ENCODE measurements at regions not wholly inside any gene's neighbourhood (a gene's known extent, or its start where the extent isn't known, plus 50 kb on each side); places are given as distances from the start of the nearest gene placed in this dataset.

DNA sequence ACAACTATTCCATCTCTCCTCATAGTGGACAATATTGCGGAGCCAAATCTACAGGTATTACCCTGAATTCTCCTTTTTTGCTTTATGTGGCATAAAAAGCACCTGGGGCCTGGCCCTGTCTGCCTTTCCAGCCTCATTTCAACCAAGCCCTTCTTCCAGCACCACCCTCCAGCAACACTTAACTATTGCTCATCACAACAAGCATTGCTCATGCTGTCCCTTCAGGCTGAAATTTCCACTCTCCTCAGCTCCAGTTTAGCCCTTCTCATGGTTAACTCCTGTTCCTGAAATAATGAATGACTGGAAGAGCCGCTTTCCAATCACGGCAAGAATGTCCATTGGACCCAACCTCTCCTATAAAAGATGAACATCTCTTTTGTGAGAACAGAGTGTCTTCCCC, 107.4 kb downstream of the P2RY1 start:
- no peak for ATAC-seq
- TF ChIP-seq PPARA (CRISPR knock-in tag; IDR thresholded peaks at IDR 0.05; ENCODE audit: borderline replicate concordance) (no peak), GLIS3 (CRISPR knock-in tag; IDR thresholded peaks at IDR 0.05) (no peak), ZNF565 (CRISPR knock-in tag; conservative IDR thresholded peaks at IDR 0.05; ENCODE audit: low read depth) (no peak), ARNTL (CRISPR knock-in tag; IDR thresholded peaks at IDR 0.05; ENCODE audit: borderline replicate concordance, low read depth) (no peak), ZNF70 (CRISPR knock-in tag; IDR thresholded peaks at IDR 0.05) (no peak), CREB5 (CRISPR knock-in tag; IDR thresholded peaks at IDR 0.05; ENCODE audit: low read depth) (no peak), RARB (CRISPR knock-in tag; IDR thresholded peaks at IDR 0.05) (no peak), SNAI2 (CRISPR knock-in tag; IDR thresholded peaks at IDR 0.05) (no peak), TOX (CRISPR knock-in tag; IDR thresholded peaks at IDR 0.05; ENCODE audit: borderline replicate concordance) (no peak), ISL1 (CRISPR knock-in tag; IDR thresholded peaks at IDR 0.05) (no peak), TCF4 (CRISPR knock-in tag; IDR thresholded peaks at IDR 0.05; ENCODE audit: borderline replicate concordance) (no peak), ZFP3 (CRISPR knock-in tag; IDR thresholded peaks at IDR 0.05) (no peak)

- no peak for ATAC-seq
- TF ChIP-seq PPARA (CRISPR knock-in tag; IDR thresholded peaks at IDR 0.05; ENCODE audit: borderline replicate concordance) (no peak), ARNTL (CRISPR knock-in tag; IDR thresholded peaks at IDR 0.05; ENCODE audit: borderline replicate concordance, low read depth) (no peak), CSDC2 (CRISPR knock-in tag; IDR thresholded peaks at IDR 0.05) (no peak)
- TF ChIP-seq, protein P1, sequence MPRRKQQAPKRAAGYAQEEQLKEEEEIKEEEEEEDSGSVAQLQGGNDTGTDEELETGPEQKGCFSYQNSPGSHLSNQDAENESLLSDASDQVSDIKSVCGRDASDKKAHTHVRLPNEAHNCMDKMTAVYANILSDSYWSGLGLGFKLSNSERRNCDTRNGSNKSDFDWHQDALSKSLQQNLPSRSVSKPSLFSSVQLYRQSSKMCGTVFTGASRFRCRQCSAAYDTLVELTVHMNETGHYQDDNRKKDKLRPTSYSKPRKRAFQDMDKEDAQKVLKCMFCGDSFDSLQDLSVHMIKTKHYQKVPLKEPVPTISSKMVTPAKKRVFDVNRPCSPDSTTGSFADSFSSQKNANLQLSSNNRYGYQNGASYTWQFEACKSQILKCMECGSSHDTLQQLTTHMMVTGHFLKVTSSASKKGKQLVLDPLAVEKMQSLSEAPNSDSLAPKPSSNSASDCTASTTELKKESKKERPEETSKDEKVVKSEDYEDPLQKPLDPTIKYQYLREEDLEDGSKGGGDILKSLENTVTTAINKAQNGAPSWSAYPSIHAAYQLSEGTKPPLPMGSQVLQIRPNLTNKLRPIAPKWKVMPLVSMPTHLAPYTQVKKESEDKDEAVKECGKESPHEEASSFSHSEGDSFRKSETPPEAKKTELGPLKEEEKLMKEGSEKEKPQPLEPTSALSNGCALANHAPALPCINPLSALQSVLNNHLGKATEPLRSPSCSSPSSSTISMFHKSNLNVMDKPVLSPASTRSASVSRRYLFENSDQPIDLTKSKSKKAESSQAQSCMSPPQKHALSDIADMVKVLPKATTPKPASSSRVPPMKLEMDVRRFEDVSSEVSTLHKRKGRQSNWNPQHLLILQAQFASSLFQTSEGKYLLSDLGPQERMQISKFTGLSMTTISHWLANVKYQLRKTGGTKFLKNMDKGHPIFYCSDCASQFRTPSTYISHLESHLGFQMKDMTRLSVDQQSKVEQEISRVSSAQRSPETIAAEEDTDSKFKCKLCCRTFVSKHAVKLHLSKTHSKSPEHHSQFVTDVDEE (CRISPR knock-in tag; IDR thresholded peaks at IDR 0.05), result no peak
Observed at GRCh38 chr3:152943645-152944044, 108.7 kb downstream of the P2RY1 start.

DNA sequence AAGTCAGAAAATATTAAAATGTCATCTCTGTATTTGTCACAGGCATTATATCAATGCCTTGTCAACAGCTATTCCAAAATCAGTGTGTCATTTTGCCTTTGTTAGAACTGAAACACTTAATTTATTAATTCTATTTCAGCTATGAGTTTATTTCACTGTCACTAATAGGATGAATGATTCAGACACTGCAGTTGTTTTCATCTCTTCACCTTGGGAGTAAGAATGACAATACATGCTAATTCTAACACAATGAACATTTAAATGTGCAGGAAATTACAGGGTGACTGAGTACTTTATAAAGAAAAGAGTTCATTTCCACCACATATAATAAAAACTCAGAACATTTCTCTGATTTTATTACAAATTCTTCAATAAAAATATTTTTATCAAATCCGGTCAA, 109.7 kb downstream of the P2RY1 start:
- no peak for ATAC-seq
- TF ChIP-seq RARB (CRISPR knock-in tag; IDR thresholded peaks at IDR 0.05) (no peak), OSR1 (CRISPR knock-in tag; IDR thresholded peaks at IDR 0.05) (no peak)

GRCh38 chr3:152945556-152945955, 110.6 kb downstream of the P2RY1 start:
- TF ChIP-seq ZNF565 (CRISPR knock-in tag; conservative IDR thresholded peaks at IDR 0.05; ENCODE audit: low read depth) (no peak), POU6F1 (CRISPR knock-in tag; IDR thresholded peaks at IDR 0.05; ENCODE audit: borderline replicate concordance, low read depth) (no peak), RARB (CRISPR knock-in tag; IDR thresholded peaks at IDR 0.05) (no peak), SNAI2 (CRISPR knock-in tag; IDR thresholded peaks at IDR 0.05) (no peak), ARNTL (CRISPR knock-in tag; IDR thresholded peaks at IDR 0.05; ENCODE audit: borderline replicate concordance, low read depth) (no peak), CSDC2 (CRISPR knock-in tag; IDR thresholded peaks at IDR 0.05) (no peak), ZNF8 (CRISPR knock-in tag; IDR thresholded peaks at IDR 0.05) (no peak), ZNF70 (CRISPR knock-in tag; IDR thresholded peaks at IDR 0.05) (no peak), TOX (CRISPR knock-in tag; IDR thresholded peaks at IDR 0.05; ENCODE audit: borderline replicate concordance) (no peak)
- ATAC-seq, result no peak

DNA sequence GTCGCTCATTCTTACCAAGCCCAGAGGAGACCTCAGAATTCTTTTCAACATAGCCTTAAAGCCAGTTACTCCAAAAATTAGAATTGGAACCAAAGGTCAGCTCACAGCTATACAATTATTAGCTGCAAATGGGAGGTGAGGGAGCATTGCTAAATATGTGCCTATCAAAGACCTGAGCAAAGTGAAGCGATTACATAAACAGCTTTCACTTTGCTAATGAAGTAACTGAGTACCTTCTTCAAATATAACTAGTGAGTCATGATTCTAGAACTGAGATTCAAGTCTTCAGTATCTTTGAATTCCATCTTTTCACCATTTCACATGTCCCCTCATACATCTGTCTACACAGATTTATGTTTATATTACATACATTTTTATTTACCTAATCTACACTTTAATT, 122.6 kb downstream of the P2RY1 start:
- ATAC-seq, result no peak
- TF ChIP-seq SNAI2 (CRISPR knock-in tag; IDR thresholded peaks at IDR 0.05), result no peak
- no peak for TF ChIP-seq CSDC2 (CRISPR knock-in tag; IDR thresholded peaks at IDR 0.05)
- no peak for TF ChIP-seq ZNF8 (CRISPR knock-in tag; IDR thresholded peaks at IDR 0.05)
- TF ChIP-seq PPARA (CRISPR knock-in tag; IDR thresholded peaks at IDR 0.05; ENCODE audit: borderline replicate concordance), result no peak
- TF ChIP-seq GLIS3 (CRISPR knock-in tag; IDR thresholded peaks at IDR 0.05), result no peak
- no peak for TF ChIP-seq ZNF70 (CRISPR knock-in tag; IDR thresholded peaks at IDR 0.05)
- TF ChIP-seq, protein P1 (CRISPR knock-in tag; IDR thresholded peaks at IDR 0.05), result no peak
- TF ChIP-seq CSRNP3 (CRISPR knock-in tag; IDR thresholded peaks at IDR 0.05), result no peak
